ENCODE measurements at regions not wholly inside any gene's neighbourhood (a gene's known extent, or its start where the extent isn't known, plus 50 kb on each side); places are given as distances from the start of the nearest gene placed in this dataset.

GRCh38 chr10:1853801-1854200, 116.5 kb upstream of the ADARB2 start (continued):
- TF ChIP-seq STAT6 (CRISPR knock-in tag; conservative IDR thresholded peaks at IDR 0.05; ENCODE audit: low read depth): no peak
- TF ChIP-seq TP53 (CRISPR knock-in tag; IDR thresholded peaks at IDR 0.05): no peak

- Mint-ChIP-seq H3K4me1 (no peaks in the 10 kb centered on the region), H3K27me3 (ENCODE audit: low read depth) (peaks cover 6% of the 10 kb centered on the region; the same call in 1 of the 2 replicates), H3K9me3 (peaks cover 7% of the 10 kb centered on the region; the same call in 1 of the 2 replicates), H3K4me3 (no peak overlapping the region), H3K27ac (no peak overlapping the region), H3K36me3 (no peaks in the 10 kb centered on the region)
- TF ChIP-seq ATF1 (CRISPR knock-in tag; IDR thresholded peaks at IDR 0.05): no peak
- no peak for TF ChIP-seq PRRX2 (CRISPR knock-in tag; IDR thresholded peaks at IDR 0.05)
- DNase-seq (ENCODE audit: low spot score) (no peak), ATAC-seq (no peak)
- ChIA-PET CTCF (no interaction called here), POLR2A (no interaction called here)
These were observed 115.5 kb upstream of the ADARB2 start for GRCh38 chr10:1852841-1853240.

- Mint-ChIP-seq H3K27ac (no peak overlapping the region), H3K9me3 (peaks cover 7% of the 10 kb centered on the region; the same call in 1 of the 2 replicates), H3K4me1 (no peaks in the 10 kb centered on the region), H3K36me3 (no peaks in the 10 kb centered on the region), H3K27me3 (ENCODE audit: low read depth) (peaks cover 8% of the 10 kb centered on the region), H3K4me3 (no peak overlapping the region)
- ATAC-seq (no peak), DNase-seq (ENCODE audit: low spot score) (no peak)
- ChIA-PET POLR2A (no interaction called here), CTCF (no interaction called here)
- TF ChIP-seq MAX (CRISPR knock-in tag; IDR thresholded peaks at IDR 0.05): no peak
- TF ChIP-seq HMGXB4 (CRISPR knock-in tag; IDR thresholded peaks at IDR 0.05): no peak
- TF ChIP-seq ZNF317 (CRISPR knock-in tag; IDR thresholded peaks at IDR 0.05; ENCODE audit: borderline replicate concordance, low read depth): no peak
- no peak for TF ChIP-seq KAT7 (CRISPR knock-in tag; IDR thresholded peaks at IDR 0.05; ENCODE audit: borderline replicate concordance)
- no peak for TF ChIP-seq ELF4 (CRISPR knock-in tag; IDR thresholded peaks at IDR 0.05; ENCODE audit: low read depth)
- TF ChIP-seq ATF2 (CRISPR knock-in tag; IDR thresholded peaks at IDR 0.05; ENCODE audit: borderline replicate concordance, low read depth): no peak
- TF ChIP-seq ZNF671 (CRISPR knock-in tag; IDR thresholded peaks at IDR 0.05): no peak
- TF ChIP-seq SMAD4 (CRISPR knock-in tag; IDR thresholded peaks at IDR 0.05): no peak
- no peak for TF ChIP-seq ZNF281 (CRISPR knock-in tag; IDR thresholded peaks at IDR 0.05)
- no peak for TF ChIP-seq ZNF532 (CRISPR knock-in tag; IDR thresholded peaks at IDR 0.05; ENCODE audit: borderline replicate concordance)
These were observed 114.4 kb upstream of the ADARB2 start for GRCh38 chr10:1851762-1852161.
